GM12874 (cell line): ENCODE measurements at regions not wholly inside any gene's neighbourhood (a gene's known extent, or its start where the extent isn't known, plus 50 kb on each side); places are given as distances from the start of the nearest gene placed in this dataset.

Experiments
- TF ChIP-seq, protein P1 (sequence below): IDR thresholded peaks from 2 replicates; pipeline ENCODE4 v1.5.1; 2011; ENCODE audit warnings: low read depth, mild to moderate bottlenecking, control low read depth, low read length, moderate library complexity; ENCODE audit not compliant: insufficient read depth

DNA sequence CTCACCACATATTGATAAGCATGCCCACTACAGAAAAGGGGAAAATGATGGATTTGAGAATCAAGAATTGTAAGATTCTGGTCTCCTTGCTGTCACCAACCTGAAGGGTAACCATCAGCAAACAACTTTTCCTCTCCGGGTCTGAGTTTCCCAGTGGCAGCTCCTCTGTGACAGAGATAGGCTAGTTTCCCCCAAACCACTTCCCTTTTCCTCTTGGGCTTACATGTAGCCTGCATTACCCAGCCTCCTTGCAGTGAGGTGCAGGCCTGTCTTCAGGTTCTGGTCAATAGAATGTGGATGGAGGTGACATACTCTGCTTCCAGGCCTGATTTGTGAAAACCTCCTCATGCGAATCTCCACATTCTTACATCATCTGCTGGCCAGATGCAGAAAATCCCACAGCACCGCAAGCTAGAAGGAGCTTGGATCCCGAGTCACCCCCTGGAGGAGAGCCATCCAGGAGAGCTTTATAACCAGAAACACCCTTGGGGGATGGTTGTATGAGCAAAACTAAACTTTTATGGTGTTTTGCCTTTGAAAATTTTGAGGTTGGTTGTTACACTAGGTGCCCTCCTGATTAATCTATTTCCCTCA is 206.1 kb downstream of the RGS3 start:
- TF ChIP-seq, protein P1, sequence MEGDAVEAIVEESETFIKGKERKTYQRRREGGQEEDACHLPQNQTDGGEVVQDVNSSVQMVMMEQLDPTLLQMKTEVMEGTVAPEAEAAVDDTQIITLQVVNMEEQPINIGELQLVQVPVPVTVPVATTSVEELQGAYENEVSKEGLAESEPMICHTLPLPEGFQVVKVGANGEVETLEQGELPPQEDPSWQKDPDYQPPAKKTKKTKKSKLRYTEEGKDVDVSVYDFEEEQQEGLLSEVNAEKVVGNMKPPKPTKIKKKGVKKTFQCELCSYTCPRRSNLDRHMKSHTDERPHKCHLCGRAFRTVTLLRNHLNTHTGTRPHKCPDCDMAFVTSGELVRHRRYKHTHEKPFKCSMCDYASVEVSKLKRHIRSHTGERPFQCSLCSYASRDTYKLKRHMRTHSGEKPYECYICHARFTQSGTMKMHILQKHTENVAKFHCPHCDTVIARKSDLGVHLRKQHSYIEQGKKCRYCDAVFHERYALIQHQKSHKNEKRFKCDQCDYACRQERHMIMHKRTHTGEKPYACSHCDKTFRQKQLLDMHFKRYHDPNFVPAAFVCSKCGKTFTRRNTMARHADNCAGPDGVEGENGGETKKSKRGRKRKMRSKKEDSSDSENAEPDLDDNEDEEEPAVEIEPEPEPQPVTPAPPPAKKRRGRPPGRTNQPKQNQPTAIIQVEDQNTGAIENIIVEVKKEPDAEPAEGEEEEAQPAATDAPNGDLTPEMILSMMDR = no peak

DNA sequence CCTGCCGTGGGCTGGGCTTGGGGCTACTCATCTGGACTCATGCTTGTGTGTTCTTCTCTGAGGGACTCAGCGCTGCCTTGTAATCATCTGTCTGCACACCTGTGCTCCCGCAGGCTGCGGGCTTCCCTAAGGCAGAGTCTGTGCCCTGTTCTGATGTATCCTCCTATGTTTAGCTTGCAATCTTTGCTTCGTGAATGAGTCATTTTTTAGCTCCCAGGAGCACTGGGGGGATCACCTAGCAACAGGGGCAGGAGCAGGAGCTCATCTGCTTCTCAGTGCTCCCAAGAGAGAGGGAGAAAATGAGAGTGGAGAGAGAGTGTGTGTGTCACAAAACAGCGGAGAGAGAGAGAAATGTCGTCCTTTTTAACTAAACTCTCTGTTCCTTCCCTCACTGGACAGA is 202.4 kb upstream of the ZNF618 start:
- TF ChIP-seq, protein P1 = no peak

DNA sequence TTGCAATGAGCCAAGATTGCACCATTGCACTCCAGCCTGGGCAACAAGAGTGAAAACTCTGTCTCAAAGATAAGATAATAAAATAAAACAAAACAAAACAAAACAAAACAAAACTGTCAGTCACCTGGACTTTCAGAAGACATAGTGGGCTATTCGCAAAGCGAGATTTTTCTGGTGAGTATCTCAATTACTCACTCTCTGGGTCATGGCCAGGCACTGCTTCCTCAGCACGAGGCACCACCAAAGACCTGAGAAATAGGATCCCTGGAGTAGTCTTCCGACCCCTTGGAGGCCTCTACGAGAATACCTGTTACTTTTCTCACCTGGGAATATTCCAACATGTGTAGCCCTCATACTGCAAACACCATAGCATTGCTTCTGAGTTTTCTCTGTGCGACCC is 201.7 kb upstream of the ZNF618 start:
- TF ChIP-seq, protein P1 = no peak

DNA sequence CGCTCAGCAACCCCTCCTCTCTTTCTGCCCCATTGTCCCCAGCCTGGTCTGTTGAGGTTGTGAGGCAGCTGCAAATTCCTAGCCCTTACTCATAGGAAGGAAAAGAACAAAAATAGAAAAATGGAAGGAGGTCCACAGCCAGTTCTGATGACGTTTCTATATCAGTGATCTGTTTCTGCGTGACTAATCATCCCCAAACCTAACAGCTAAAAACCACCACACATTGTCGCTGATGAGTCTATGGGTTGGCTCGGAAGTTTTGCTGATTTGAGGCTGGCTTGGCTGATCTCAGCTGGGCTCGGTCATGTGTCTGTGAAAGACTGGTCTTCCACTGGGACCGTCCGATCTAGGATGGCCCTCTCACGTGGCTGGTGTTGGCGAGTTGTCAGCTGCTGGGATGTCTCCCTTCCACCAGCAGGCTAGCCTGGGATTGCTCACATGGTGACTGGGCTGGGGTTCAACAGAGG is 200.6 kb upstream of the ZNF618 start:
- TF ChIP-seq, protein P1 = no peak

DNA sequence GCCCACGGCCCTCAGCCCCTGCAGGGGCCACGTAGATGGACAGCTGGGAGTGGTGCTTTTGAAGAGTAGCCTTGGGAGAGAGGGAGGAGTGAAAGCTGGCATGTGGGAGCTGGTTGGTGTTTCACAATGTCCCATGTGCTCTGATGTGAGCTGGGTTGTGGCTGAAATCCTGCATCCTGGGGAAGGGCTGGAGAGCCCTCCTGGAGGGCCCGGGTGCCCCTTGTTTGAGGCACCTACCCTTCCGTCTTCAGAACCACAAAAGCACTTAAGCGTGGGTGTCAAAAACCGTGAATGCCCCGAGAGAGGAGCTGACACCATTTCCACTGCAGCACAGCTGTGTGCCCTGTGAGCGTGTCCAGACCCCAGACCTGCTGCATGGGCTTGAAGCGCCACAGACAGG is 199.1 kb upstream of the ZNF618 start:
- TF ChIP-seq, protein P1 = no peak

DNA sequence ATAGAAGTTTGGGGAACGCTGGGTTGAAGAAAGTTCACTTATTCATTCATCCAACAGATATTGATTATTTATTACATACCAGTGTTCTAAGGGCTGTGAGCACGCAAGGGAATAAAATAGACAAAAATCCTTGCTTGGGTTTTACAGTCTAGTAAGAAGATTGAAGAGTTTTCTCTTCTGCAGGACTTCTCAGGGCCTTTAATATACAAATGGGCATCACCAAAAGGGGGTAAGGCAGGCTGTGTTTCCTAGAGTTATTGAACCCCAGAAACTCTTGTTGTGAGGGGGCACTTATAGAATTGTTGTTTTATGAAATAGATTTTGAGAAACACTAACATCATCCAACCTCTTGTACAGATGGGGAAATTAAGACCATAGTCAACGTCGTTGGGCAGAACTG is 198.5 kb upstream of the ZNF618 start:
- TF ChIP-seq, protein P1 = no peak

DNA sequence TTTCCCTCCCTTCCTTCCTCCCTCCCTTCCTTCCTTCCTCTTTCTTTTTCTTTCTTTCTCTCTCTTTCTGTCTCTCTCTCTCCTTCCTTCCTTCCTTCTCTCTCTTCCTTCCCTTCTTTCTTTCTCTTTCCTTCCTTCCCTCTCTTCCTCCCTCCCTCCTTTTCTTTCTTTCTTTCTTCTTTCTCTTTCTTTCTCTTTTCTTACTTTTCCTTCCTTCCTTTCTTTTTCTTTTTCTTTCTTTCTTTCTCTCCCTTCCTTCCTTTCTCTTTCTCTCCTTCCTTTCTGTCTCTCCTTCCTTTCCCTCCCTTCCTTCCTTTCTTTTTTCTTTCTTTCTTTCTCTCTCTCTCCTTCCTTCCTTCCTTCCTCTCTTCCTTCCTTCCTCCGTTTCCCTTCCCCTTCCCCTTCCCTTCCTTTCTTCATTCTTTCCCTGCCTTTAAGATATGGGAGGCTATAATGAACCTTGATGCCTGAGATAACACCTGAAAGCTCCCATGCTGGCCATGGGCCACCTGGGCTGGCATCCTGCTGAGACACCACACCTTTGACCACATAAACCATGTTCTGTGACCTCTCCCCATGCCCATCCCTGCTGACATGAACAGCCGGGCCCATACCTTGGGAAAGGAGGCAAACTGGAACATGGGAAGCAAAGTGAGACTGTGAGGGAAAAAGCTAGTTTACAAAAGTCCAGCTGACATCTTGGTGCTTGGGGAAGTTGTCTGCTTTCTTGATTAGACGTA is 197.8 kb upstream of the ZNF618 start:
- TF ChIP-seq, protein P1 = no peak
